ENCODE measurements at regions not wholly inside any gene's neighbourhood (a gene's known extent, or its start where the extent isn't known, plus 50 kb on each side); places are given as distances from the start of the nearest gene placed in this dataset.
"Not testable (repeated sequence)": the region's sequence is repeated elsewhere in the genome, so short reads cannot be mapped to it uniquely, and the experiment has no call there.

- DNase-seq (ENCODE audit: low read depth): no peak
Measured at GRCh38 chr13:44780591-44781280, 204.6 kb upstream of the TSC22D1 start.

GRCh38 chr13:44778761-44779484 lies 202.8 kb upstream of the TSC22D1 start:
- DNase-seq (ENCODE audit: low read depth): no peak

GRCh38 chr13:44775290-44775689 lies 199.2 kb upstream of the TSC22D1 start:
- not testable (repeated sequence) for DNase-seq (ENCODE audit: low read depth)

- DNase-seq (ENCODE audit: low read depth): no peak
Measured at GRCh38 chr13:44770951-44771350, 194.8 kb upstream of the TSC22D1 start.

GRCh38 chr13:44769686-44770085 lies 193.6 kb upstream of the TSC22D1 start:
- DNase-seq (ENCODE audit: low read depth): no peak

- no peak for DNase-seq (ENCODE audit: low read depth)
Measured at GRCh38 chr13:44768775-44769581, 192.8 kb upstream of the TSC22D1 start.

- DNase-seq (ENCODE audit: low read depth): no peak
Measured at GRCh38 chr13:44768239-44768638, 192.1 kb upstream of the TSC22D1 start.

- DNase-seq (ENCODE audit: low read depth): no peak
Measured at GRCh38 chr13:44765001-44765471, 188.9 kb upstream of the TSC22D1 start.

GRCh38 chr13:44764302-44764692 lies 188.2 kb upstream of the TSC22D1 start:
- DNase-seq (ENCODE audit: low read depth): no peak

GRCh38 chr13:44763615-44764301 lies 187.6 kb upstream of the TSC22D1 start:
- DNase-seq (ENCODE audit: low read depth): no peak

- no peak for DNase-seq (ENCODE audit: low read depth)
Measured at GRCh38 chr13:44762911-44763310, 186.8 kb upstream of the TSC22D1 start.

- DNase-seq (ENCODE audit: low read depth): no peak
Measured at GRCh38 chr13:44760434-44760833, 184.3 kb upstream of the TSC22D1 start.

GRCh38 chr13:44759384-44760360 lies 183.5 kb upstream of the TSC22D1 start:
- no peak for DNase-seq (ENCODE audit: low read depth)

- peak; percentile 98 for DNase-seq (ENCODE audit: low read depth)
Measured at GRCh38 chr13:44758630-44759383, 182.7 kb upstream of the TSC22D1 start.

GRCh38 chr13:44757671-44758070 lies 181.5 kb upstream of the TSC22D1 start:
- DNase-seq (ENCODE audit: low read depth): no peak

- no peak for DNase-seq (ENCODE audit: low read depth)
Measured at GRCh38 chr13:44756276-44756810, 180.2 kb upstream of the TSC22D1 start.

- DNase-seq (ENCODE audit: low read depth): peak; percentile 51
Measured at GRCh38 chr13:44755872-44756271, 179.7 kb upstream of the TSC22D1 start.

- no peak for DNase-seq (ENCODE audit: low read depth)
Measured at GRCh38 chr13:44752164-44752563, 176.0 kb upstream of the TSC22D1 start.

- DNase-seq (ENCODE audit: low read depth): no peak
Measured at GRCh38 chr13:44750630-44751029, 174.5 kb upstream of the TSC22D1 start.

- DNase-seq (ENCODE audit: low read depth): no peak
Measured at GRCh38 chr13:44749906-44750305, 173.8 kb upstream of the TSC22D1 start.

All from non-pigmented ciliary epithelial cell (primary cell).